NCI-H460 (cell line): ENCODE measurements at regions not wholly inside any gene's neighbourhood (a gene's known extent, or its start where the extent isn't known, plus 50 kb on each side); places are given as distances from the start of the nearest gene placed in this dataset.
A peak's percentile ranks its signal among the peaks of the same experiment; 100 is the strongest.
"Not testable (repeated sequence)": the region's sequence is repeated elsewhere in the genome, so short reads cannot be mapped to it uniquely, and the experiment has no call there.

Experiments used
- DNase-seq: peaks from one replicate; pipeline ENCODE4 v3.0.0-alpha.2; 2016; ENCODE audit warnings: low read depth; ENCODE audit errors: extremely low read depth

- DNase-seq, result no peak
These were observed 252.5 kb upstream of the PGRMC2 start for GRCh38 chr4:128540122-128540521.

DNA sequence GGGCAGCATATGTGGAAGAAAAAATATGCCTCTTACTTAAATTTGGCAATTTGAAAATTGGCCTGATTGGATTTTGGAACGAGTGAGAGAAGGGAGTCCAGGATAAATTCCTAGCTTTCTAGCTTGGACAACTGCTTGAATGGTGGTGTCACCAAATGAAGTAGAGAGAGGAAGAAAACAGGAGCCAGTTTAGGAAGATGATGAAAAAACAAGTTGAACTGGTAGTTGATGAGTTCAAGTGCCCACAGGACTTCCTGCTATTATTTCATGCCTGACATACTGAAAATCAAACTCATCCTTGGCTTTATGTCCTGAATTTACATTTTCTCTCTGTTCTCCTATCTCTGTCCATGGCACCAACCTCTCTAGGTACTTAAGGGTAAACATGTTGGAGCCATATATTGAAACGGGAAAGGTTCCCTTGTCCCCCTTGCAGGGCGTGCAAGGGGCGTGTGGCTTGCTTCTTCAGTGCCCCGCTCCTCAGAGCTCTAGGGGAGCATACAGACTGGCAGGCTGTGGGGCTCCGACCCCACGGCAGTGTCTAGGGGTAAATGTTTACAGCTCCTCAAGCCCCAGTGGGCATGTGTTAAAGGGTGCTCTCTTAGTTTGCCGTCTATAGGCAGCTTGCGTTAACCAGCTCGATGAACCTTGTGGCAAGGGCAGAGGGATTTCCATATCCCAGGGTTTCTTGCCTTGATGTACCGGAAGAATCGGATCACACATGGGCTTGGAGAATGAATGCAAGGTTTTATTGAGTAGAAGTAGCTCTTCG lies 250.7 kb upstream of the PGRMC2 start:
- DNase-seq, result no peak

GRCh38 chr4:128536746-128537145 lies 249.1 kb upstream of the PGRMC2 start:
- no peak for DNase-seq

- DNase-seq, result not testable (repeated sequence)
These were observed 247.9 kb upstream of the PGRMC2 start for GRCh38 chr4:128535510-128535909.

DNA sequence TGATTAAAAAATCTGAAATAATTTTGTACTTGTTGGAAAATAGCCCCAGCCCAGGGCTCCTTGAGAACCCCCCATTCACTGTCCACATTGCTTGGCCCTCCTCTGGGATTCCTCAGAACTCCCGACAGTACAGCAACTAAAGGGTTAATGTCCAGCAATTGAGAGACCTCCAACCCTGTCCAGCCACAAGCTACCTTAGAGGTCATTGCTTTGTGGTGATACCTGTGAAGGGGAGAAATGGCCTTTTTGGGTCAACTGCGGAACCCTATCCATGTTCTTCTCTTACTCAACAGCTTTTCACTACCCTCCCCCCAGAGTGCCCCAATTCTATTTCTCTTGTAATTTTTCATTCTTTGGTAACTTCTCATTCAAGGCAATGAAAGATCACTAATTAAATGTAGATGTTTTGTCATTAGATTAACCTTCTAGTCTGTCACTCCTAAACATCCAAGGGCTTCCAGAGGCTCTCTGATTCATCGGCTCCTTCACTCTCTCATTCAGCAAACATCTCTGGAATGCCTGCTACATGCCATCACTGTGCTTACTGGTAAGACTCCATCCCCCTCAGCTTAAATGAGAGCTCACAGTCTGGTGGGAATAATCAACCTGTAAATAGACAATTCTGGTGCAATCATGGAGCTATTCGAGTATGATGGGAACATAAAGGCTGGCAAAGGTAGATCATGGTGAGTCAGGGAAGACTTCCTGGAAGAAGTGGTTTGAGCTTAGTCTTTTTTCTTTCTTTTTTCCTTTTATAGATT lies 241.4 kb upstream of the PGRMC2 start:
- peak; percentile 83 for DNase-seq

GRCh38 chr4:128527946-128528576 lies 240.4 kb upstream of the PGRMC2 start:
- no peak for DNase-seq

DNA sequence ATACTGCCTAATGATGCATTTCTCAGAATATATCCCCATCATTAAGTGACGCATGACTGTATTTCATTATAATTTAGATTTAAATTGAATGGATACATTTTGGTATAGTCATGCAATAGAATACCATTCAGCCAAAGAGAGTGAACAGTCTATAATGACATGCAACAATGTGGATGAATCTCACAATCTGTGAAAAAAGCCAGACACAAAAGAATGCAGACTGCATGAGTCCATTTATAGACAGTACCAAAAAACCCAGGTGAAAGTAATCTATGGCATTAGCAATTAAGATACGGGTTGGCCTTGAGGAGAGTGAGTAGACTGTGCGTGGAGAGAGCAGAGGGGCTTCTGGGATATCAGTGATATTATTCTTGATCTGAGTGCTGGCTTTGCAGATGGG lies 239.7 kb upstream of the PGRMC2 start:
- no peak for DNase-seq

DNA sequence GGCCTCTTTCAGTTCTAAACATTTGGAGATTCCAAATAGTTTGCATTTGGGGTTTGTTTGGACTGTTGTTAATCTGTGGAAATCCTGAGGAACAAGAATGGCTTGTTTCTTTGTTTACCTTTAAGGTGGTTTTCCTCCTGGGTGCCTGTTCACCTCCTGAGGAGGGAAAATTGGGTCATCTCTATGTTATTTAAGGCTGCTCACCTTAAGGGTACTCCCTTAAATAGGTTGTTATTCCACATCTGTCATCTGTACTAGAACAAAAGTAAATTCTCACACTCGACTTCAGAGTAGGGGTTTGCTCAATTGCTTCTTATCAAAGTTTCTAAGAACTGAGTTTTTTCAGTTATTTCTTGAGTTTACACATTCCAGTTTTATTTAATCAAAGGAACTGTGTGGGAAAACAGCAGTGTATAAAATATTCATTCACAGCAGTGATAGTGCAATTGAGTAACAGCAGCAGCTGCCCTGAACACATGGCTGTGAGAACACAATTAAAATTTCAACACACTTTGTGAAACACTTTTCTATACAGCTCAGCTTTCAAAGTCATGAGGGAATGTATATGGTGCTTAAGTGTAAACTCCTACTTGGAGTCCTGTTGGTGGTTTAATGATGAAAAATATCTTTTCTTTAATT lies 238.5 kb upstream of the PGRMC2 start:
- no peak for DNase-seq

DNA sequence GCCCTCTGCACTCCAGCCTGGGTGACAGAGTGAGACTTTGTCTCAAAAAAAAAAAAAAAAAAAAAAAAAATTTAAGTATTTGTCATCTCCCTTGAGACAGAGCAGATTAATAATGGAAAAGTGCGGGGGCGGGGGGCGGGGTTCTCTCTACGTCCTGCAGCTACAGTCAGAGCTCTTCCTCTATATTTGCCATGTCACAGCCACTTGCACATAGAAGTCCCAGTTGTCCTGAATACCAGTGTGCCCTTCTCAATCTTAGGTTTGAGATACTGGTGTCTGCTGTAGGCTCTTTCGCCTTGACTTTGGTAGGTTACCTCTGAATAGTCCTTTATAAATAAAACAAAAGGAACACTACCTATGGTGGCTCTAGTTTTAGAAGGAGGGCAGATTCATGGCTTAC lies 237.8 kb upstream of the PGRMC2 start:
- DNase-seq, result peak; percentile 54

- DNase-seq, result peak; percentile 61
These were observed 236.7 kb upstream of the PGRMC2 start for GRCh38 chr4:128524311-128524710.

GRCh38 chr4:128521648-128522111 lies 234.1 kb upstream of the PGRMC2 start:
- no peak for DNase-seq

- no peak for DNase-seq
These were observed 233.5 kb upstream of the PGRMC2 start for GRCh38 chr4:128521156-128521555.

DNA sequence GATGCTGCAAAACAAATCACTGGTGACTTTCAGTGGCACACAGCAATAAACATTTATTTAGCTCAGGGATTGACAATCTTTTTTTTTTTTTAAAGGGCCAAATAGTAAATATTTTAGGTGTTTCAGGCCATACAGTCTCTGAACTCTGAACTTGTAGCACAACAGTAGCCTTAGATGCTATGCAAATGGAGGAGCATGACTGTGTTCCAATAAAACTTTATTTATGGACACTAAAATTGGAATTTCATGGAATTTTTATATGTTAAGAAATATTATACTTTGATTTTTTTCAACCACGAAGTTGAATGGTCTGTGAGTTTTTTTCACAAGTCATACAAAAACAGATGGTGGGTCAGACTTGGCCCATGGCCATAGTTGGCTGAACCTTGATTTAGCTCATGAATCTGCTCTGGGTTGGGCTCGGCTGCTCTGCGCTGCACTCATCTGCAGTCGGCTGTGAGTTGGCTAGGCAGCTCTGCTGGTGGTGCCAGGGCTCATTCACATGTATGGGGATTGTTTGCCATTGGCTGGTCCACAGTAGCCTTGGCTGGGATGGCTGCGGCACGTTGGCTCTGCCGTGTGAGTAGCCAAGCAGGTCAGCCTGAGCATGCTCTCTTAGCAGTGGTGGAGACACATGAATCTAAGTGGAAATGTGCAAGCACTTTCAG lies 231.7 kb upstream of the PGRMC2 start:
- no peak for DNase-seq

GRCh38 chr4:128517739-128518510 lies 230.3 kb upstream of the PGRMC2 start:
- DNase-seq, result peak; percentile 89

DNA sequence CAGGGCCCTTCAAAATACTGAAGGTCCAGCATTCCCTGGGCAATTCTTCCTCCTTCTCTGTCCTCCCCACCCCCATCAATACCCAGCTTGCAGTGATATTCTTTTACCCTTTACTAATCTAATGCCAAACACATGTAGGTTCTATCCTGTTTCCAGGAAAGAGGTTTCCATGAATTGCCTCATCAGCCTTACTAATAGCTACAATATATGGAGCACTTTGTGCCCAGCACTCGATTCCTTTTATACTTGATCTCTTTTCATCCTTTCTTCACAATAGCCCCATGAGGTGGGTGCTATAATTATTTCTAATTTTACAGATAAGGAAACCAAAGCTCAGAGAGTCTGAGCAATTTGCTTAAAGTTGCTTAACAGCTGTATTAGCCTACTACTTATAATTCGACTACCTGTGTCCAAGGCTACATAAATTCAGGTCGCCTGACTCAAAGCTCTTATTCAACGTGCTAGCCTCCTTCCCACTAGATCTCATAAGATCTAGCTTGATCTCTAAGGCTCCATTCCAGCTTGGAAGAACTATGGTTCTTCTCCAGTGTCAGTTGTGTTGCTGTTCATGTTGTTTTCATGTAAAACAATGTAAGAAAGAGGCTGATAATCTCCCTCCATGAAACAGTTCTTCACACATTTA lies 229.6 kb upstream of the PGRMC2 start:
- DNase-seq, result peak; percentile 70

GRCh38 chr4:128516301-128516969 lies 228.8 kb upstream of the PGRMC2 start:
- no peak for DNase-seq

- DNase-seq, result no peak
These were observed 226.3 kb upstream of the PGRMC2 start for GRCh38 chr4:128513664-128514484.
